Activated T-helper 1 cell treated with anti-CD3 and anti-CD28 coated beads, Interleukin-12 subunit alpha, Interleukin-12 subunit beta, Interleukin-2, Interleukin-4 antibody, amounts not matched to agents 30 ng/mL and 10 ng/mL and 1 ng/mL, durations not matched to agents 14 hours and 24 hours and 36 hours (primary cell): ENCODE measurements at regions not wholly inside any gene's neighbourhood (a gene's known extent, or its start where the extent isn't known, plus 50 kb on each side); places are given as distances from the start of the nearest gene placed in this dataset.

Source experiments
- DNase-seq: peaks from one replicate; pipeline ENCODE4 v3.0.0; 2021; ENCODE audit warnings: low spot score
- H3K27ac Mint-ChIP-seq: one replicate; pipeline ENCODE4 v1.8.0; 2021; ENCODE audit warnings: mild to moderate bottlenecking, mixed read lengths
- H3K27me3 Mint-ChIP-seq: one replicate; pipeline ENCODE4 v1.8.0; 2022; ENCODE audit warnings: mild to moderate bottlenecking, moderate library complexity, mixed read lengths; ENCODE audit not compliant: insufficient read depth
- H3K36me3 Mint-ChIP-seq: one replicate; pipeline ENCODE4 v1.8.0; 2021; ENCODE audit warnings: low read depth, mixed read lengths
- H3K4me1 Mint-ChIP-seq: one replicate; pipeline ENCODE4 v1.8.0; 2021; ENCODE audit warnings: low read depth, mixed read lengths
- H3K4me3 Mint-ChIP-seq: one replicate; pipeline ENCODE4 v1.8.0; 2021; ENCODE audit warnings: mild to moderate bottlenecking, moderate library complexity, mixed read lengths
- H3K9me3 Mint-ChIP-seq: one replicate; pipeline ENCODE4 v1.8.0; 2021; ENCODE audit warnings: mixed read lengths
- intact Hi-C: fragments of 100-400 bp; cut with micrococcal nuclease; formaldehyde crosslinking; loops from one replicate; pipeline ENCODE4 v1.15.1; 2024

DNA sequence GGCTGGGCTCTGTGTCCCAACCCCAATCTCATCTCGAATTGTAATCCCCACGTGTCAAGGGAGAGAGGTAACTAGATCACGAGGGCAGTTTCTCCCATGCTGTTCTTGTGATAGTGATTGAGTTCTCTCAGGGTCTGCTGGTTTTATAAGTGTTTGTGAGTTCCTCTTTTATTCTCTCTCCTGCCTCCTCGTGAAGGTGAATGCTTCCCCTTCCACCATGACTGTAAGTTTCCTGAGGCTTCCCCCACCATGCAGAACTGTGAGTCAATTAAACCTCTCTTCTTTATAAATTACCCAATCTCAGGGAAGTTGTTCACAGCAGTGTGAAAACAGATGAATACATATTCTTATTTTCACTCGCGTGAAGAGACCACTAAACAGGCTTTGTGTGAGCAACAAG lies 148.2 kb downstream of the TMEM30B start:
- Mint-ChIP-seq H3K4me1 (peaks cover 9% of the 10 kb centered on the region), H3K27ac (no peak overlapping the region), H3K27me3 (peaks cover 4% of the 10 kb centered on the region), H3K9me3 (no peaks in the 10 kb centered on the region), H3K4me3 (no peak overlapping the region), H3K36me3 (no peaks in the 10 kb centered on the region)
- intact Hi-C loops: no loop called here
- no peak for DNase-seq

DNA sequence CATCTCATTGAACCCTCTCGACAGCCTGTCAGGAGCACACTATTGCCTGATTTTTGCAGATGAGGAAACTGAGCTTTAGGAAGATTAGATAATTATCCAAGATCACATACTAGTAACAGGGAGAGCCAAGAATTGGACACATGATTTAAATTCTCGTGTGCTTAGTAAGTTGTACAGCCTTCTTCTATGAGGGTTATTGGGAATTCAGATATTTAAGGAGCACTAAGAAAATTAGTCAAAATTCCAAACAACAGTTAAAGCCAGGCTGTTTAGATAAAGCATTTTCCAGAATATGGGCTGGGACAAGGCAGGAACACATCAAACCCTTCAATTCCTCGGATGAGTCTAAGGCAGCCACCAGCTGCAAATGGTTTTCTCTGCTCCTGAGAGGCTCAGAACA lies 148.8 kb downstream of the TMEM30B start:
- Mint-ChIP-seq H3K4me1 (peaks cover 9% of the 10 kb centered on the region), H3K9me3 (no peaks in the 10 kb centered on the region), H3K36me3 (no peaks in the 10 kb centered on the region), H3K27me3 (peaks cover 4% of the 10 kb centered on the region), H3K4me3 (no peak overlapping the region), H3K27ac (no peak overlapping the region)
- no peak for DNase-seq
- intact Hi-C loops: no loop called here

DNA sequence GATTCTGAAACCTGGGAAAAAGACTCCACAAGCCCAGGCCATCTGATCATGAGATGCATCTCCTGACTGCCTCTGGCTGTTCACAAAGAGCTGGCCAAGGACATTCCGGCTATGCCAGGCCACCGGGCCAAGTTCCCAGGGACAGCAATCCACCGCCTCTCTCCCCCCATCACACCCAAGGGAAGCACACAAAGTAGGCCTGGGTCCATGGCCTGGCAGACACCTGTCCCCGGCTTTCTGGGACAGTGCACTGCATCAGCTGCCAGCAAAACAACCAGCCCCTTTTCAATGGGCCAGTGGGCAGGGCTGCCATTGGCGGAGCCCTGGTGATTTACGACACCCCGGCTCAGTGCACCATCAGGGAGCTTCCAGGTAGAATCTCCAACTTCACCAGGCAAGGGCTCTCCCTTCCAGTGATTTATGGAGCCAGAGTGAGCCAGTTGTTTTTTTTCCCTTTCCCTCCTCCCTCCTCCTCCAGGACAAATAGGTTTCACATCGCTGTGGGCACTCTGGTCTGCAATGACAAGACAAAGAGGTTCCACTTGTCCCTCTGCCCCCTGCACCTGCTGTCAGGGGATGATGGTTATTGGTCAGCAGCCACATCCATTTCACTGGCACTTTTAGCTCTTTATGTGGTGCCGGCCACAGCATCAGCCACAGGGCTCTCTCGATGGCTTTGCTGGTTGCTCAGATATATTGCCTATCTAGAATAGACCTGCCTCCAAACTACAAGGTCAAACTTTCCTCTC lies 149.6 kb downstream of the SLC38A6 start:
- Mint-ChIP-seq H3K27me3 (peaks cover 4% of the 10 kb centered on the region), H3K4me3 (no peak overlapping the region), H3K9me3 (no peaks in the 10 kb centered on the region), H3K4me1 (peaks cover 18% of the 10 kb centered on the region), H3K27ac (no peak overlapping the region), H3K36me3 (no peaks in the 10 kb centered on the region)
- intact Hi-C loops: no loop called here
- DNase-seq: no peak

DNA sequence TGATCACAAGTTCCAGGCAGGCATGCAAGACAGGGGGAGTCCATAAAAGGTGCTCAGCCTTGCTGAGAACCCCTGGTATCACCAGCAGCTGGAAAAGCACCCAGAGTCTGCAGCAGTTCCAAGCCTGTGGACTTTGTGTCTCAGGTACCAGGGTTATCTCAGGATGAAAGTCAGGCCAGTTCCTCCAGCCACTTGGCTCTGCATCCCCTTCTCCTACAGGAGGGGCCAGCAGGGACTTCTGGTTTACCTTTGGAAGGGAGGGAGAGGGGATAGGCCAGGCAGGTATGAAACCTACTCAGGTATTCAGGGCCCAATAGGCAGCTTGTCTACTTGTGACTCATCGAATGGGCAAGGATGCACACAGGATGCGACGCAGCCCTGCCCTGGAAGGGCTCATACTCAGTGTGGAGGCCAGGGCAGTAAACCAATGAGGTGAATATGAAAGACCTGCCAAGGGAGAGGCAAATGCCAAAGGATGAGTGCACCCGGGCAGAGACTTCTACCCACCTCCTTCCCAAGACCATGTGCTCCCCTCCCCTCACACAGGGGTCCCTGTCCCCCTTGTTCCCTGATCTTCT lies 148.2 kb downstream of the SLC38A6 start:
- Mint-ChIP-seq H3K4me3 (no peak overlapping the region), H3K4me1 (peaks cover 18% of the 10 kb centered on the region), H3K27me3 (peaks cover 8% of the 10 kb centered on the region), H3K9me3 (no peaks in the 10 kb centered on the region), H3K27ac (no peak overlapping the region), H3K36me3 (no peaks in the 10 kb centered on the region)
- DNase-seq: no peak
- intact Hi-C loops: no loop called here

DNA sequence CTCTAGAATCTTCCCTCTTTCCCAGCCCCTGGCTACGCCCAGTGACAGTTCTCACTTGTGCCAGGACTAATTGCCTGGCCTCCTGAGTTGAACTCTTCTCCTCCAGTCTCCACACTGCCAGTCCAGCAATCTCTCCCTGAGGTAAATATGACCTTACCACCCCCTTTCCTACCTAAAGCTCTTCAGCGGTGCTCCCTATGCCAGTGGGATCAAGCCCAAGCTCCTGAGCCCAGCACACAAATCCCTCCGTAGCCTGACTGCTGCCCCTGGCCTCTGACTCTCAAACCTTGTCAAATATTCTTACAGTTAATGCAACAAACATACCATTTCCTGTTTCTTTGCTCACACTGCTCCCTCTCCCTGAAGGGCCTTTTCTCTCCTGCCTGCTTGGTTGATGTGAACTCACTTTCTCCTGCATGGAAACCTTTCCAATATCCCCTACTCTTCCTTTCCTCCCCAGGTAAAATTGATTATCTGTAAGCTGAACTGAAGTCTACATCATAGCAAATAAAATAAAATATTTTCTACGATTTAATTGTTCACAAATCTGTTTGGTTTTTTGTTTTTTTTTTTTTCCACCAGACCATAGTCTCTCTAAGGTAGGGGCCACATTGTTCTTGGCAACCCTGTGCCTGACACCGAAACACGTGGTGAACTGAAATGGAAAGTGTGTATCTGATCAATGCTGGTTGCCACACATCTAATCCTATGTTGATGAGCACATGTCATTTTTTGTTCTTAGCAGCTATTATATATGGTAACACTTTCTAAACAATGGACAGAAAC lies 147.5 kb downstream of the SLC38A6 start:
- peaks cover 18% of the 10 kb centered on the region for H3K4me1 Mint-ChIP-seq
- no peak for DNase-seq
- no peaks in the 10 kb centered on the region for H3K9me3 Mint-ChIP-seq
- H3K27ac Mint-ChIP-seq: peak overlapping the region; percentile 36
- peaks cover 8% of the 10 kb centered on the region for H3K27me3 Mint-ChIP-seq
- no peaks in the 10 kb centered on the region for H3K36me3 Mint-ChIP-seq
- intact Hi-C loops: no loop called here
- H3K4me3 Mint-ChIP-seq: no peak overlapping the region

DNA sequence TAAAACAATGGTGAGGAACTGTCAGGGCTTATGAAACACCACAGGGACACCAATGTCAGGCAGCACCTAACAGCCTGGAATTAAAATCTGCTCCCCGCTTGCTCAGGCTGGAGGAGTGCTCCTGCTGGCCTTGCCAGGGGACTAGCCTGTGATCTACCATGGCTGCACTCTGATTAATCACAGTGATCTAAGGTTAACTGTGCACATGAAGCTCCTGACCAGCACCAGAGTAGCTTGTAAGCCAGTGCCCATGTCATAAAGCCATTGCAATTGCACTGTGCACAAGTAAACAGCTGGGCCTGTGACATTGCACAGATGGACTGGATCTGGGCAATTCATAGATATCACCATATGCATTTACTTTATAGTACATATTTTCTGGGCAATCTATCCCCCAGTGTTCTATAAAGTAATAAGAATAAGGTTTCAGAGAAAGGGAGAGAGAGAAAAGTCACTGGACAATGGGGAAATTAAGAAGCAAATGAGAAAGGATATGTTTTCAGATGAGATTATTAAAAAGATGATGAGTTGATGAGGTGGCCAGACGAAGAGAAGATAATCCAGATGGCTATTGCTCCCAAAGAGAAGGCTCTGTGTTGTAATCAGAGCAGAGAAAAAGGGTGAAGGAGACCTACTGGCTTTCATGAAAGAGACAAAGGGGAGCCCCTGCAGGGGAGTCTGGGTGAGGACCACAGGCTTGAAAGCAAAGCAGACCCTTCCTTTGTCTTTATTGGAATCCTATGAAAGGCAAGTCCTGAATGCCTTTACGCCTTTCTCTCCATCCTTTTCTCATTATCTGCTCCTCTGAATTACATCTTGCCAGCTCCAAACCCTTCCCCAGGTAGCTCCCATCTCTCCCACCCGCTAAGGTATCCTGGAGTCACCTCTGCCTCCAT lies 145.8 kb downstream of the SLC38A6 start:
- Mint-ChIP-seq H3K4me1 (peaks cover 18% of the 10 kb centered on the region), H3K36me3 (no peaks in the 10 kb centered on the region), H3K27me3 (peaks cover 5% of the 10 kb centered on the region), H3K4me3 (no peak overlapping the region), H3K27ac (no peak overlapping the region), H3K9me3 (no peaks in the 10 kb centered on the region)
- intact Hi-C loops: no loop called here
- DNase-seq: no peak

DNA sequence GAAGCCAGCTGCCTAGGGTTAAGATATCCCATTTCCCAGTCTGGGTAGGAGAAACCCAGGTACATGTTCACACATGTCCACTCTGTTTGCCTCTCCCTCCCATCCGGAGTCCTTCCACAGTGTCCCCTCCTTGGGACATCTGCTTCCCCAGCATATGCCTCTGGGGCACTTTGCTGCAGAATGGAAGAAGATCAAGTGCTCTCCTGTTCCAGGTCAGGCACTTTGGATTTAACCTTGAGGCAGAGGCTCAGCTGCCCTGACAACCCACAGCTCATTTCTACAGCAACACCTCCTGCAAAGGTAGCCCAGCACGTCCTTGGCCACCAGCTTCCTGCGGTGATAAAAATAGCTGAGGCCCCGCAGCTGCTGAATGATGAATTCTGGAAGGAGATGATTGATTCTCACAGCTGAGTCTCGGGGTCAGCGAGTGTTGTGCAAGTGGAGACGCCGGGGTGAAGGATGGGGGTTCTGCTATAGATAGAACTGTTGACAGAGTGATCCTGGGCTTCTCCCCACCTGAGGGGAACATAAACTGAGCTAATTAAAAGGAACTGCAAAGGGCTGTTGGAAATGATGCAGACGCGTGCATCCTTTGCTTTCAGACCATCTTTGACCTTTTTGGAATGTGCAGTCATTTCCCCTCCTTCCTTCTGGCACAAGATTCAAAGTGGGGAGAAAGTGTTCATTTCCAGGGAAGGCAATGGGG lies 145.0 kb downstream of the SLC38A6 start:
- DNase-seq: no peak
- H3K27me3 Mint-ChIP-seq: peaks cover 5% of the 10 kb centered on the region
- H3K4me1 Mint-ChIP-seq: peaks cover 18% of the 10 kb centered on the region
- H3K27ac Mint-ChIP-seq: no peak overlapping the region
- H3K4me3 Mint-ChIP-seq: no peak overlapping the region
- intact Hi-C loops: no loop called here
- no peaks in the 10 kb centered on the region for H3K9me3 Mint-ChIP-seq
- H3K36me3 Mint-ChIP-seq: no peaks in the 10 kb centered on the region

- intact Hi-C loops: no loop called here
- H3K9me3 Mint-ChIP-seq: no peaks in the 10 kb centered on the region
- peaks cover 2% of the 10 kb centered on the region for H3K36me3 Mint-ChIP-seq
Measured at GRCh38 chr14:61125041-61125866, 144.2 kb downstream of the SLC38A6 start.

GRCh38 chr14:61122862-61123261 lies 141.8 kb downstream of the SLC38A6 start:
- H3K4me3 Mint-ChIP-seq: no peak overlapping the region
- peaks cover 5% of the 10 kb centered on the region for H3K27me3 Mint-ChIP-seq
- no peaks in the 10 kb centered on the region for H3K9me3 Mint-ChIP-seq
- peaks cover 23% of the 10 kb centered on the region for H3K4me1 Mint-ChIP-seq
- no peak overlapping the region for H3K27ac Mint-ChIP-seq
- intact Hi-C loops: no loop called here
- no peak for DNase-seq
- peaks cover 2% of the 10 kb centered on the region for H3K36me3 Mint-ChIP-seq

More at GRCh38 chr14:61125041-61125866, 144.2 kb downstream of the SLC38A6 start:
- peaks cover 5% of the 10 kb centered on the region for H3K27me3 Mint-ChIP-seq
- DNase-seq: no peak
- H3K27ac Mint-ChIP-seq: no peak overlapping the region
- H3K4me3 Mint-ChIP-seq: no peak overlapping the region
- H3K4me1 Mint-ChIP-seq: peaks cover 26% of the 10 kb centered on the region

DNA sequence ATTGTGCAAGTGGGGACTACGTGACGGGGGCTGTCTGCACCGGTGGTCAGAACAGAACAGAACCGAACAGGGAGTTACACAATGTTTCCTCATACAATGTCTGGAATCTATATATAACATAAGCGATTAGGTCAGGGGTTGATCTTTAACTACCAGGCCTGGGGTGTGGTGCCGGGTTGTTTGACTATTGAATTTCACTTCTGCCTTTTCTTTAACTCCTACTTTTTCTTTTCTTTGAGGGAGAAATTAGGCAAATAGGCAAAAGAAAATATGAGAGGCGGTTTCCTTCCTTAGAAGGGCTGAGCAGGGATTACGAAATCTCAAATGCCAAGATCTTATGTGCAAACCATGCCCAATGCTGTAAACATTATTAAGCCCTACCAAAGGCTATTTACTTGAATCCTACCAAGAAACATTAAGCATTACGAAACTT lies 140.3 kb downstream of the SLC38A6 start:
- no peak overlapping the region for H3K4me3 Mint-ChIP-seq
- peaks cover 2% of the 10 kb centered on the region for H3K36me3 Mint-ChIP-seq
- peaks cover 19% of the 10 kb centered on the region for H3K4me1 Mint-ChIP-seq
- no peaks in the 10 kb centered on the region for H3K9me3 Mint-ChIP-seq
- intact Hi-C loops: no loop called here
- H3K27me3 Mint-ChIP-seq: peaks cover 5% of the 10 kb centered on the region
- H3K27ac Mint-ChIP-seq: no peak overlapping the region
- no peak for DNase-seq

- Mint-ChIP-seq H3K9me3 (no peaks in the 10 kb centered on the region), H3K4me3 (peak overlapping the region; percentile 20), H3K27me3 (peaks cover 5% of the 10 kb centered on the region), H3K36me3 (peaks cover 2% of the 10 kb centered on the region), H3K4me1 (peaks cover 14% of the 10 kb centered on the region), H3K27ac (peak overlapping the region; percentile 40)
- DNase-seq: no peak
- intact Hi-C loops: no loop called here
Measured at GRCh38 chr14:61120576-61120975, 139.5 kb downstream of the SLC38A6 start.
